SK-N-MC (cell line): ENCODE measurements at regions not wholly inside any gene's neighbourhood (a gene's known extent, or its start where the extent isn't known, plus 50 kb on each side); places are given as distances from the start of the nearest gene placed in this dataset.

ENCODE experiments used
- EZH2 ChIP-seq: fragments of 200-600 bp; sonication (generic); IDR thresholded peaks from one replicate; pipeline ENCODE4 v1.6.1; 2017; ENCODE audit warnings: antibody characterized with exemption
- FOXP2 ChIP-seq: optimal IDR thresholded peaks from 2 replicates; pipeline ENCODE3; 2011; ENCODE audit warnings: mild to moderate bottlenecking, moderate library complexity; ENCODE audit not compliant: insufficient read depth; ENCODE audit errors: extremely low read length, control extremely low read depth
- POLR2AphosphoS5 ChIP-seq: IDR thresholded peaks from 2 replicates; pipeline ENCODE4 v1.6.1; 2012; ENCODE audit warnings: mild to moderate bottlenecking, low read depth, low read length, borderline replicate concordance

- TF ChIP-seq EZH2 (no peak), POLR2AphosphoS5 (no peak), FOXP2 (no peak)
These were observed 924.6 kb downstream of the OLFM4 start for GRCh38 chr13:53953183-53953582.
